NB4 (cell line): ENCODE measurements at regions not wholly inside any gene's neighbourhood (a gene's known extent, or its start where the extent isn't known, plus 50 kb on each side); places are given as distances from the start of the nearest gene placed in this dataset.

Experiments used
- MYC ChIP-seq: IDR thresholded peaks from 2 replicates; pipeline ENCODE4 v1.6.1; 2011; ENCODE audit warnings: low read depth, low read length
- POLR2A ChIP-seq: IDR thresholded peaks from 2 replicates; pipeline ENCODE4 v1.6.1; 2011; ENCODE audit warnings: mild to moderate bottlenecking; ENCODE audit not compliant: insufficient read length; ENCODE audit errors: extremely low read depth
- TF ChIP-seq, protein P1 (sequence below): IDR thresholded peaks from one replicate; pipeline ENCODE4 v1.5.1; 2012; ENCODE audit warnings: low read depth, low read length

DNA sequence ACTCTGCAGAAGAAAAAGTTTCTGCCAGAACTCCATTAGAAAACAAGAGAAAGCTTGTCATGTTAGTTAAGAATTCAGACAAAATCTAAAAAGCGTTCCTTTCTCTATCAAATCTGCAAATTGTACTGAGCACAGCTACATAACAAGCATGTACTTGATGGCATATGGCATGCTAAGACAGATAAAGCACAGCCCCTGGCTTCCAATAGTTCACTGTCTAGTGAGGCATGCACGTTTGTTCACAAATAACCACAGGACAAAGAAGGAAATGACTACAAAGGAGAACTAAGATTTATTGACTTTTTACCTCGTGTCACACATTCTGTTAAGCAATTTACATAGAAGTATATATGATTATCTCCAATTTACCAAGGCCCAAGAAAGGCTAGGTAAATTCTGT, 518.2 kb upstream of the TLE4 start:
- TF ChIP-seq, protein P1, sequence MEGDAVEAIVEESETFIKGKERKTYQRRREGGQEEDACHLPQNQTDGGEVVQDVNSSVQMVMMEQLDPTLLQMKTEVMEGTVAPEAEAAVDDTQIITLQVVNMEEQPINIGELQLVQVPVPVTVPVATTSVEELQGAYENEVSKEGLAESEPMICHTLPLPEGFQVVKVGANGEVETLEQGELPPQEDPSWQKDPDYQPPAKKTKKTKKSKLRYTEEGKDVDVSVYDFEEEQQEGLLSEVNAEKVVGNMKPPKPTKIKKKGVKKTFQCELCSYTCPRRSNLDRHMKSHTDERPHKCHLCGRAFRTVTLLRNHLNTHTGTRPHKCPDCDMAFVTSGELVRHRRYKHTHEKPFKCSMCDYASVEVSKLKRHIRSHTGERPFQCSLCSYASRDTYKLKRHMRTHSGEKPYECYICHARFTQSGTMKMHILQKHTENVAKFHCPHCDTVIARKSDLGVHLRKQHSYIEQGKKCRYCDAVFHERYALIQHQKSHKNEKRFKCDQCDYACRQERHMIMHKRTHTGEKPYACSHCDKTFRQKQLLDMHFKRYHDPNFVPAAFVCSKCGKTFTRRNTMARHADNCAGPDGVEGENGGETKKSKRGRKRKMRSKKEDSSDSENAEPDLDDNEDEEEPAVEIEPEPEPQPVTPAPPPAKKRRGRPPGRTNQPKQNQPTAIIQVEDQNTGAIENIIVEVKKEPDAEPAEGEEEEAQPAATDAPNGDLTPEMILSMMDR, result no peak
- TF ChIP-seq POLR2A (no peak), MYC (no peak)
